ENCODE measurements at regions not wholly inside any gene's neighbourhood (a gene's known extent, or its start where the extent isn't known, plus 50 kb on each side); places are given as distances from the start of the nearest gene placed in this dataset.
"Not testable (repeated sequence)": the region's sequence is repeated elsewhere in the genome, so short reads cannot be mapped to it uniquely, and the experiment has no call there.

- not testable (repeated sequence) for DNase-seq
Observed at GRCh38 chr15:77896147-77897112, 181.1 kb downstream of the TBC1D2B start.

GRCh38 chr15:77895742-77896141 lies 181.8 kb downstream of the TBC1D2B start:
- no peak for DNase-seq

DNA sequence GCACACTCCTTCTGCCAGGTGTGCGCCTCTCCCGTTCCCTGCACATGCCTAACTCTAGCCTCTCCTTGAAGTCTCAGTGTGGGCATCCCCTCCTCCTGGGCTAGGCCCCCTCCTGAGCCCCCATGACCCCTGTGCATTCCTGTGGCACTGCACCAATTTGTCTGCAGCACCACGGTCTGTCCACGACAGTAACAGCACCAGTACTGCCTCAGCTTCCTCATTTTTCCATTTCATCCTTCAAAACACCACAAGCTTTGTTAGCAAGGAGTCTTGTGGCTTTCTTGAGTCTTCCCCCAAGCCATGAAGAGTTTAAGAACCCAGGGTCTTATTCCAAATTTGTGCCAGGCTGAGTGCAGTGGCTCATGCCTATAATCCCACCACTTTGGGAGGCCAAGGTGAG lies 182.4 kb downstream of the TBC1D2B start:
- not testable (repeated sequence) for DNase-seq

- DNase-seq: not testable (repeated sequence)
Observed at GRCh38 chr15:77893671-77894640, 183.6 kb downstream of the TBC1D2B start.

- not testable (repeated sequence) for DNase-seq
Observed at GRCh38 chr15:77893246-77893645, 184.3 kb downstream of the TBC1D2B start.

DNA sequence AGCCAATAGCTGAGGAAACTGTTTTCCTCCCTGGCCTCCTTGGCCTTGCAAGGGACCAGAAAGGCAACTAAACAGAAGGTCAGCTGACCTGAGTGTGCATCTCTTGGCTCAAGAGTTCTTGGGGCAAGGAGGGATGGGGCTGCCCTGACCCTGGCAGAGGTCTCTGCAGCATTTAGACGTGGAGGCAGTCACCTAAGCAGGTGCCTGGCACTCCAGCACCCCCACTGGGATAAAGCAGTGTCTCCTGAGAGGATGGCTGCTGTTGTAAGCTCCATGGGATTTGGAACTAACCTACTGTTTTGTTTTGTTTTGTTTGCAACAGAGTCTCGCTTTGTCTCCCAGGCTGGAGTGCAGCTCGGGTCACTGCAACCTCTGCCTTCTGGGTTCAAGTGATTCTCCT lies 185.2 kb downstream of the TBC1D2B start:
- no peak for DNase-seq

- not testable (repeated sequence) for DNase-seq
Observed at GRCh38 chr15:77891862-77892261, 185.6 kb downstream of the TBC1D2B start.

DNA sequence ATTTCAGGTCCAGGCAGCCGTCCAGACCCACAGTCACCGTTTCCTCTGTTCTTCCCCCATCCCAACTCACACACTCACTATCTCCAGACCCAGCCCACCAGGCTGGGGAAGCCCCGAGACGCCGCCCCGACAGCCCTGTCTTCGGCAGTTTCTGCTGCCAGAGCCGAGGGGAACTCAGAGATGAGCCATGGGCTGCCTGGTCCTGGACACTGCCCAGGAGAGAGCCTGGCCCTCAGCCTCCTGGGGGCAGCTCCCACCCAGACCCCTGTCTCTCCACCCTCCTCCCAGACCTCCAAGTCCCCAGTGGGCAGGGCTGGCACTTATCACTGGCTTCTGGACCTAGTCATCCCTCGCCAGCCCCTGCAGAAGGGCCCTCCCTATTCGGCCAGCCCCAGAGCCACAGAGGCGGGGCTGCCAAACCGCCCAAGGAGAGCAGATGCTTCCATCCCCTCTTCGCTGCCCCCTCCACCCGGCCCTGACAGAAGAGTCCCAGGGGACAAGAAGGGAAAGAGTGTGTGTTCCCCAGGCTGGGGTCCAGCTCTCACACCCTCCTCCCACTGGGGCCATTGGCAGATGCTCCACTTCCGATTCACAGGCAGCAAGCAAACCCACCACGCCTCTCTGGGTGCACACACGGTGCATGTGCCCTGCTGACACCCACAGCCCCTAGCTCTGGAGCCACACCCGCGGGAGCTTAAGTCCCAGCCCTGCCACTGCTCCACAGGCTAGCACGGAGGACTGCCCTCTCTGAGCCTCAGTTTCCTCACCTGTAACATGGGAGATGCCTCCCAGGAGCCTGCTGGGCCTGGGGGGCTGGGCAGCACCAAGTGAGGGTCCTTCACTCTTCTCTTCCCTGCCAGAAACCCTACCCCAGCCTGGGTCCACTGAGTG lies 186.4 kb downstream of the TBC1D2B start:
- not testable (repeated sequence) for DNase-seq

GRCh38 chr15:77889828-77890725 lies 187.4 kb downstream of the TBC1D2B start:
- not testable (repeated sequence) for DNase-seq

DNA sequence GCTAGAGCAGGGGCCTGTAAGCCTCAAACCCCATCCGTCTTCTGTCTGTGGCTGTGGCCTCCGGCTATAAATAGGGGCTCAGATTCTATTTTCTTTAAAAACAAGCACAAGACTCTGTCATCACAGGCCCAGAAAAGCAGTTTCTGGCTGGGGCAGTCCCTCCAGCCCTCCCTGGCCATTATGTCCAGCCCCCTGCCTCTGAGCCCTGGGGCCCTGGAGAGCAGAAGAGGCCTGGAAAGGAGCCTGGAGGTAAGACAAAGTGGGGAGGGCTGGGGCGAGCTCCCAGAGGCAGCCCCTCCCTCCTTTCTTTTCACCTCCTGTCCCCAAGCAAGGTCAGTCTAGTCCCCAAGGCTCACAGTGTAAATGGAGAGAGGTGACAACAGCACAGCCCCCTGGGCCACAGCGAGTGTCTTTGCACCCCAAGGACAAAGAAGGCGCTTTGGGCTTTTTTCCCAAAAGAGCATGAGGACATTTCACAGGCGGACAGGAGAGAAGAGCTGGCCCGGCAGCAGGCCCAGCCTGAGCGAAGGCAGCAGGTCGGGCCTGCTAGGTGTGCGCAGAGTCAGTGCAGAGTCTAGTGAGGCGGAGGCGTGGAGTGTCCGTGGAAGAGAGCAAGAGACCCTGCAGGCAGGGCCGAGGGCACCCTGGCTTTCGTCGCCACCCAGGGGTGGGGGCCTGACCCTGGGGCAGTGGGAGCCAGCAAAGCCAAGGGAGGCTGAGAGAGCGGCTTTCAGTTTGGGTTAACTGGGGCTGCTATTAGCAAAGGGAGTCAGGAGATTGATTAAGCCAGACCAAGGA lies 188.3 kb downstream of the TBC1D2B start:
- no peak for DNase-seq

GRCh38 chr15:77887563-77888429 lies 189.7 kb downstream of the TBC1D2B start:
- not testable (repeated sequence) for DNase-seq

DNA sequence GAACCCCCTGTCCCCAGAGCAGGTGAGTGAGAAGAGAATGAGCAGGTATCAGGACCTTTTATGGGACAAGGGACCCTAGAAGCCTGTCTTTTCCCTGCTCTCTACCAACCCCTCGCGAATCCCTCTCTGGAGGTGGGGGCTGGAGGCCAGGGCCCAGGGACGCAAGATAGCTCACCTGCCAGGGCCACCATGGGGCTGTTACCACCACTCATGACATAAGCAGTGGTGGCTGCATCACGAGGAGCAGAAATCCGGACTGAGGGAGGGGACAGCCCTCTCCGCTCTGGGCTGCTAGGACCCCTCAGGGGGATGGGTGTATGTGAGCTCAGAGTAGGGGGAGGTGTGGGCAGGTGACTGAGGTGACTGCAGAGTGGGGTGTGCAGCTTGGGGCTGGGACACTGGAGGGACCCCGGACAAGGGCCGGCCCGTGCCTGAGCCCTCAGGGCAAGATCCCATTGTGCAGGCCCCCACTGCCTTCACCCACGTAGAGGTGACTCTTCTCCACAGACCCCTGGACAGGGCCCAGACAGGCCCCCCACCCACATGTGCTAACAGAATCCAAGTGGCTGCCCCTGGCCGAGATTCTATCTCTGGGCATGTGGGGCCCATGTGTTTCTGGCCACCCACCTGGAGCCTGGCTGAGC lies 190.6 kb downstream of the TBC1D2B start:
- DNase-seq: no peak

DNA sequence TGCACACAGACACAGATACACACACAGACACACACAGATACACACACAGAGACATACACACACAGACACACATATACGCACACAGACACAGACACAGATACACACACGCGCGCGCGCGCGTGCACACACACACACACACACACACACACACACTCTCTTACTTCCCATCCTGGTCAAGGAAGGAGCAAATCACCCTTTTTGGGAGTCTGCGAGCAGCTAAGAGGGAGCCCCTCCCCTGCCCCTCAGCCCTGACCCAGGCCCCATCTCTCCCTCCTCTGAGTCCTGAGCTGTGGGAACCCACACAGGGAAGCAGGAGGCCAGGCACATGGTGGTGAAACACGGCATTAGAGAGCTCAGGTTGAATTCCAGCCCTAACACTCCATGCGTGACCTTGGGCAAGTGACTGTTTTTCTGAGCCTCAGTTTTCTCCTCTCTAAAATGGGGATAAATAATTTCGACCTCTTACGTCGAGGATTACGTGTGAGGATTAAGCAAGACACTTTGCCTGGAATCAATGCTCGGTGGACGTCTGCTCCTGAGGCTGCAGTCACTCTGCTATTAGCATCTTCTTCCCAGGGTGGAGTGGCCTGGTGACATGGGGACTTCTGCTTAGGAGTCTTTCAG lies 191.5 kb downstream of the TBC1D2B start:
- DNase-seq: not testable (repeated sequence)

DNA sequence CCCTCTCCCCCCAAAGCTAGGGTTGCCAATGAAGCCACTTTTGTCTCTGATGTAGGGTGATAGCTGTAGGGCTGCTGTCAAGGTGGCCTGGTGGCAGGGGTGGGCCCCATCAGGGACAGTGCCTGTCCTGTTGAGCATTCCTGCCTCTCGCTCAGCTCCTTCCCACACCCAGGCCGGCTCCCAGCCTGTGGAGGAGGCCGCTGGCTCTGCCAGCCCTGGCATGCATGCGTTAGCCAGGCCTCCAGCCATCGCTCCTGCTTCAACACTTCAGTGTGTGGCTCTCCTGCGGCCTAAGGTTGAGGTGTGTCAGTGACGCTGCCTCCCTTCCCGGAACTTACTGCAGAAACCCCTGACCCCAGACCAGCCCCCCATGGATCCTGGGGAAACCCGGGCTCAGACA lies 194.5 kb downstream of the TBC1D2B start:
- DNase-seq: not testable (repeated sequence)

DNA sequence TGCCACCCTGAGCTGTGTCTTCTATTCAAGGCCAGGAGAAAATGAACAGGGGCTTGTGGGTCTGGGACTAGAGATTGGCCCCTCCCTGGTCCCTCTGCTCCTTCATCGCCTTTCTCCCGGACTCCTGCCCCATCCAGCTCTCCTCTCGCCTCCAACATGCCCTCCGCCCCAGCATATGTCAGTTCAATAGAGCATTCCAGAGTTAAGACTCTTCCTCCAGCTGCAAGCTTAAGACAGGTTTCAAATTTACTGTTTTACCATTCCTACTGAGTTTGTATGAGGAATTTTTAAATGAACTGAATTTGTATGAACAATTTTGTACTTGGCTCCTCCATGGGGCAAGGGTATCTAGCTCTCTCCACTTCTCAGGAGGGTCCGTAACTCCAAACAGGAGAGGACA lies 195.6 kb downstream of the TBC1D2B start:
- DNase-seq: no peak

GRCh38 chr15:77881535-77881934 lies 196.0 kb downstream of the TBC1D2B start:
- DNase-seq: not testable (repeated sequence)

- DNase-seq: not testable (repeated sequence)
Observed at GRCh38 chr15:77879466-77879865, 198.0 kb downstream of the TBC1D2B start.

Data from stimulated activated naive CD4-positive, alpha-beta T cell (primary cell).